ENCODE measurements at regions not wholly inside any gene's neighbourhood (a gene's known extent, or its start where the extent isn't known, plus 50 kb on each side); places are given as distances from the start of the nearest gene placed in this dataset.

DNA sequence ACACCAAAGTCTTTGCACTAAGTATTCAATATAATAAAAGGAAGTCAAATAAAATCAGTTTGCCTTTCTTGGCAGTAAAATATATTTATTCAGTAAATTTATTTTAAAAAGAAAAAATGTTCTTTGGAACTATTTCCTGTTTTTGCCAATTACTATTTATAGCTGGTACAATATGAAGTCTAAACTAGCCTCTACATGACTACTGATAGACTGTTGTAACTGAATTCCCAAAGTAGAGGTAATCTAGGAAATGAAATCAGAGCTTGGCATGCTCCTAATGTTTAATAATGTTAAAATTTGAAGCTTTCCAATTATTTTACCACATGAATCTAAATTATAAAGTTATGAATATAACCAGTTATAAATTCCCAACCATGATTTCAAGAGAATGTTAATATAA is 385.5 kb downstream of the SEMA3D start:
- Histone ChIP-seq H3K27me3 (peaks cover 0 to 5% of the 10 kb centered on the region in 2 donors), H3K27ac (no peak overlapping the region), H3K4me3 (no peak overlapping the region), H3K36me3 (no peaks in the 10 kb centered on the region), H3K4me1 (no peaks in the 10 kb centered on the region), H3K9me3 (no peaks in the 10 kb centered on the region)
- intact Hi-C loops (cut with DNase I), result no loop called here
- TF ChIP-seq CTCF (IDR thresholded peaks at IDR 0.05) (no peak), POLR2A (IDR thresholded peaks at IDR 0.05) (no peak)
- ATAC-seq (no peak), DNase-seq (no peak)

DNA sequence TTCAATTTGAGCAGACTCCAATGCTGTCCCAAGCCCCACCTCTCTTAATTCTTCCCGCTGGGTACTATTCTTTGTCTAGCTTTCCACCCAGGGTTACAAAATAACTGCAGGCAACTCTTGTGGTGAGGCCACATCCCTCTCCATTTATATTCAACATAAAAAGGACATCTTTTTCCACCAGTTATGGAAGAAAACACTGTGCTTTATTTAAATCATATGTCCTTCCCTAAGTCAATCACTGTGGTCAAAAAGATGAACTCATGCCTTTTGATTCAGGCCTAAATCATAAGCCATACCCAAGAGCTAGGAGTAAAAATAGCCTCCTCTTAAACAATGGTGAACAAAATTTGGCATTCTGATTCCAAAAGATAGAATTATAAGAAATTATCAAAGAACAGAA is 386.0 kb downstream of the SEMA3D start:
- WGBS (ENCODE audit: insufficient coverage, low coverage, low lambda C conversion rate, missing lambda C conversion rate), result 50% methylated on average over 1 of the region's 1 CpG
- intact Hi-C loops (cut with DNase I), result no loop called here
- TF ChIP-seq CTCF (IDR thresholded peaks at IDR 0.05) (no peak), POLR2A (IDR thresholded peaks at IDR 0.05) (no peak)

GRCh38 chr7:84799106-84799505 is 387.8 kb downstream of the SEMA3D start:
- ATAC-seq (no peak), DNase-seq (no peak)
- no peak for TF ChIP-seq CTCF (IDR thresholded peaks at IDR 0.05)
- TF ChIP-seq POLR2A (IDR thresholded peaks at IDR 0.05), result no peak
- intact Hi-C loops (cut with DNase I), result no loop called here
- 44% methylated on average over 4 of the region's 4 CpGs for WGBS (ENCODE audit: insufficient coverage, low coverage, low lambda C conversion rate, missing lambda C conversion rate)
- no peak overlapping the region for H3K27ac ChIP-seq
- H3K4me1 ChIP-seq, result no peaks in the 10 kb centered on the region
- H3K36me3 ChIP-seq, result no peaks in the 10 kb centered on the region
- peaks cover 0 to 5% of the 10 kb centered on the region in 2 donors for H3K27me3 ChIP-seq
- no peaks in the 10 kb centered on the region for H3K9me3 ChIP-seq
- H3K4me3 ChIP-seq, result no peak overlapping the region

More for the DNA sequence above, 386.0 kb downstream of the SEMA3D start:
- Histone ChIP-seq H3K27ac (no peak overlapping the region), H3K9me3 (no peaks in the 10 kb centered on the region), H3K36me3 (no peaks in the 10 kb centered on the region), H3K4me1 (no peaks in the 10 kb centered on the region), H3K27me3 (peaks cover 0 to 5% of the 10 kb centered on the region in 2 donors), H3K4me3 (no peak overlapping the region)
- ATAC-seq (no peak), DNase-seq (no peak)

GRCh38 chr7:84792231-84792893 is 394.5 kb downstream of the SEMA3D start:
- TF ChIP-seq POLR2A (IDR thresholded peaks at IDR 0.05), result no peak
- no peak for TF ChIP-seq CTCF (IDR thresholded peaks at IDR 0.05)
- no peaks in the 10 kb centered on the region for H3K9me3 ChIP-seq
- H3K27me3 ChIP-seq, result no peaks in the 10 kb centered on the region
- H3K4me3 ChIP-seq, result no peak overlapping the region
- ATAC-seq, result no peak
- H3K36me3 ChIP-seq, result no peaks in the 10 kb centered on the region
- no peaks in the 10 kb centered on the region for H3K4me1 ChIP-seq
- 56% methylated on average over 8 of the region's 8 CpGs for WGBS (ENCODE audit: insufficient coverage, low coverage, low lambda C conversion rate, missing lambda C conversion rate)
- no peak for DNase-seq
- intact Hi-C loops (cut with DNase I), result no loop called here
- no peak overlapping the region for H3K27ac ChIP-seq

GRCh38 chr7:84790882-84791281 is 396.0 kb downstream of the SEMA3D start:
- H3K36me3 ChIP-seq, result no peaks in the 10 kb centered on the region

More at GRCh38 chr7:84790882-84791281, 396.0 kb downstream of the SEMA3D start:
- Histone ChIP-seq H3K4me3 (no peak overlapping the region), H3K9me3 (no peaks in the 10 kb centered on the region), H3K27ac (no peak overlapping the region), H3K4me1 (no peaks in the 10 kb centered on the region), H3K27me3 (no peaks in the 10 kb centered on the region)
- 44% methylated on average over 2 of the region's 2 CpGs for WGBS (ENCODE audit: insufficient coverage, low coverage, low lambda C conversion rate, missing lambda C conversion rate)
- ATAC-seq, result no peak
- no peak for DNase-seq
- intact Hi-C loops (cut with DNase I), result no loop called here
- TF ChIP-seq POLR2A (IDR thresholded peaks at IDR 0.05), result no peak
- no peak for TF ChIP-seq CTCF (IDR thresholded peaks at IDR 0.05)

All from right lobe of liver (tissue), 6 donors.